B cell (primary cell): ENCODE measurements at regions not wholly inside any gene's neighbourhood (a gene's known extent, or its start where the extent isn't known, plus 50 kb on each side); places are given as distances from the start of the nearest gene placed in this dataset.

Experiments used
- ATAC-seq: fragments of 200-7000 bp; cut with Tn5 transposase; one replicate; pipeline ENCODE4 v1.10.0; 2021; ENCODE audit warnings: low read depth, mild to moderate bottlenecking, moderate number of reproducible peaks, moderate library complexity
- CTCF ChIA-PET: fragments of 350-600 bp; sonication (Branson Sonifier 250); formaldehyde crosslinking; loops from one replicate; lab custom pipeline; 2021; ENCODE audit warnings: antibody characterized with exemption, inconsistent platforms; lab: Charles Lee
- POLR2A ChIA-PET: fragments of 350-600 bp; sonication (Branson Sonifier 250); formaldehyde crosslinking; loops from one replicate; lab custom pipeline; 2021; ENCODE audit warnings: antibody characterized with exemption; lab: Charles Lee
- DNase-seq: peaks from one replicate; pipeline ENCODE4 v3.0.0; 2013
- H2AFZ ChIP-seq: 2 replicates; pipeline ENCODE4 v1.6.1; 2012; ENCODE audit warnings: mild to moderate bottlenecking, low read depth, low read length; ENCODE audit not compliant: insufficient read depth, poor library complexity, severe bottlenecking
- H3K27ac ChIP-seq, 2 donors: 1 replicate in 1 of 2; 2 replicates in 1 of 2; pipeline ENCODE4 v1.5.1; 2012 to 2013; ENCODE audit warnings: low read length in 2 of 2, mild to moderate bottlenecking in 2 of 2, moderate library complexity in 1 of 2
- H3K27me3 ChIP-seq, 4 experiments: fragments of 200-600 bp in 1 of 4; sonication (generic) in 1 of 4; replicated peaks in 1 of 4; 1 replicate in 2 of 4; 2 replicates in 2 of 4; pipeline versions ENCODE4 v1.6.1 to v1.7.0; 2013 to 2016; ENCODE audit warnings: low read length in 3 of 4, mild to moderate bottlenecking in 2 of 4, mixed read lengths in 1 of 4, moderate library complexity in 1 of 4; ENCODE audit not compliant: insufficient read depth in 4 of 4, control insufficient read depth in 3 of 4; ENCODE audit errors: control extremely low read depth in 1 of 4
- H3K36me3 ChIP-seq, 2 experiments: replicated peaks in 1 of 2; 1 replicate in 1 of 2; 2 replicates in 1 of 2; pipeline versions ENCODE4 v1.6.1 to v1.7.1; 2013; ENCODE audit warnings: low read length in 1 of 2; ENCODE audit not compliant: insufficient read depth in 2 of 2, control insufficient read depth in 1 of 2; ENCODE audit errors: control extremely low read depth in 1 of 2, extremely low read depth in 1 of 2
- H3K4me1 ChIP-seq, 2 donors: fragments of 200-600 bp in 1 of 2; sonication (generic) in 1 of 2; 1 replicate in 1 of 2; 2 replicates in 1 of 2; pipeline versions ENCODE4 v1.5.1 to v1.6.1; 2013 to 2017; ENCODE audit warnings: low read length in 2 of 2; ENCODE audit not compliant: control insufficient read depth in 2 of 2, insufficient read depth in 2 of 2
- H3K4me2 ChIP-seq: replicated peaks from 2 replicates; pipeline ENCODE3; 2012; ENCODE audit warnings: mild to moderate bottlenecking, low read depth, low read length; ENCODE audit not compliant: poor library complexity, severe bottlenecking
- H3K4me3 ChIP-seq, 5 experiments: fragments of 200-600 bp in 1 of 5; sonication (generic) in 1 of 5; 1 replicate in 3 of 5; 2 replicates in 2 of 5; pipeline versions ENCODE4 v1.5.1 to v1.7.0; 2011 to 2016; ENCODE audit warnings: low read length in 4 of 5, mild to moderate bottlenecking in 4 of 5, low read depth in 2 of 5, control low read depth in 1 of 5, moderate library complexity in 1 of 5; ENCODE audit not compliant: insufficient read depth in 1 of 5; ENCODE audit errors: control extremely low read depth in 1 of 5, extremely low read depth in 1 of 5
- H3K79me2 ChIP-seq: fragments of 200-600 bp; sonication (generic); one replicate; pipeline ENCODE4 v1.6.0; 2016; ENCODE audit warnings: low read length; ENCODE audit not compliant: control insufficient read depth, insufficient read depth
- H3K9ac ChIP-seq: fragments of 200-600 bp; sonication (generic); 2 replicates; pipeline ENCODE4 v1.6.1; 2017; ENCODE audit warnings: mild to moderate bottlenecking, low read length, moderate library complexity
- H3K9me3 ChIP-seq, 3 donors: one replicate each; pipeline versions ENCODE4 v1.6.1 to v1.7.1; 2013; ENCODE audit warnings: low read length in 2 of 3; ENCODE audit not compliant: control insufficient read depth in 2 of 3, insufficient read depth in 1 of 3; ENCODE audit errors: control extremely low read depth in 1 of 3
- H4K20me1 ChIP-seq: 2 replicates; pipeline ENCODE4 v1.6.0; 2012; ENCODE audit warnings: mild to moderate bottlenecking, low read length; ENCODE audit not compliant: insufficient read depth, control insufficient read depth, poor library complexity, severe bottlenecking
- H3K27ac Mint-ChIP-seq: one replicate; pipeline ENCODE4 v1.8.0; 2021; ENCODE audit warnings: mixed read lengths
- H3K27me3 Mint-ChIP-seq: one replicate; pipeline ENCODE4 v1.8.0; 2021; ENCODE audit warnings: mixed read lengths
- H3K4me1 Mint-ChIP-seq: one replicate; pipeline ENCODE4 v1.8.0; 2021; ENCODE audit warnings: mixed read lengths
- H3K4me3 Mint-ChIP-seq: one replicate; pipeline ENCODE4 v1.8.0; 2021; ENCODE audit warnings: mixed read lengths
- H3K9me3 Mint-ChIP-seq: one replicate; pipeline ENCODE4 v1.8.0; 2022; ENCODE audit warnings: mixed read lengths; ENCODE audit not compliant: insufficient read depth
- EZH2 ChIP-seq: IDR thresholded peaks from 2 replicates; pipeline ENCODE4 v1.6.1; 2012; ENCODE audit warnings: borderline replicate concordance, low read depth, mild to moderate bottlenecking, moderate library complexity, low read length; ENCODE audit not compliant: insufficient read depth, poor library complexity, severe bottlenecking
- WGBS: methylation state at CpG from one replicate; pipeline ENCODE4 v1.1.5; 2013; ENCODE audit warnings: missing lambda C conversion rate; ENCODE audit not compliant: insufficient coverage; 5-methylcytosine and 5-hydroxymethylcytosine counted together
- intact Hi-C: fragments of 100-400 bp; cut with micrococcal nuclease; formaldehyde crosslinking; loops from one replicate; pipeline ENCODE4 v1.10.0; 2022
- TF ChIP-seq, protein P1 (sequence below): fragments of 200-600 bp; IDR thresholded peaks from one replicate; pipeline ENCODE4 v1.8.0; 2022; ENCODE audit warnings: antibody characterized with exemption, mild to moderate bottlenecking

GRCh38 chr10:9875353-9875752, 1142.3 kb upstream of the CELF2 start:
- Histone ChIP-seq H3K4me2 (no peak overlapping the region), H3K4me1 (no peaks in the 10 kb centered on the region), H3K4me3 (no peak overlapping the region), H3K9me3 (peaks cover 0 to 6% (median 2%) of the 10 kb centered on the region in 3 donors), H2AFZ (no peak overlapping the region), H3K27me3 (no peaks in the 10 kb centered on the region), H3K36me3 (no peaks in the 10 kb centered on the region), H3K9ac (no peak overlapping the region), H4K20me1 (no peaks in the 10 kb centered on the region), H3K27ac (no peak overlapping the region), H3K79me2 (no peaks in the 10 kb centered on the region)
- Mint-ChIP-seq H3K27me3 (no peaks in the 10 kb centered on the region), H3K27ac (no peak overlapping the region), H3K4me3 (no peak overlapping the region), H3K4me1 (no peaks in the 10 kb centered on the region), H3K9me3 (no peaks in the 10 kb centered on the region)
- 92% methylated on average over 3 of the region's 5 CpGs for WGBS
- no peak for DNase-seq
- ATAC-seq = no peak
- CTCF ChIA-PET = no interaction called here
- intact Hi-C loops = no loop called here
- POLR2A ChIA-PET = no interaction called here
- TF ChIP-seq, protein P1, sequence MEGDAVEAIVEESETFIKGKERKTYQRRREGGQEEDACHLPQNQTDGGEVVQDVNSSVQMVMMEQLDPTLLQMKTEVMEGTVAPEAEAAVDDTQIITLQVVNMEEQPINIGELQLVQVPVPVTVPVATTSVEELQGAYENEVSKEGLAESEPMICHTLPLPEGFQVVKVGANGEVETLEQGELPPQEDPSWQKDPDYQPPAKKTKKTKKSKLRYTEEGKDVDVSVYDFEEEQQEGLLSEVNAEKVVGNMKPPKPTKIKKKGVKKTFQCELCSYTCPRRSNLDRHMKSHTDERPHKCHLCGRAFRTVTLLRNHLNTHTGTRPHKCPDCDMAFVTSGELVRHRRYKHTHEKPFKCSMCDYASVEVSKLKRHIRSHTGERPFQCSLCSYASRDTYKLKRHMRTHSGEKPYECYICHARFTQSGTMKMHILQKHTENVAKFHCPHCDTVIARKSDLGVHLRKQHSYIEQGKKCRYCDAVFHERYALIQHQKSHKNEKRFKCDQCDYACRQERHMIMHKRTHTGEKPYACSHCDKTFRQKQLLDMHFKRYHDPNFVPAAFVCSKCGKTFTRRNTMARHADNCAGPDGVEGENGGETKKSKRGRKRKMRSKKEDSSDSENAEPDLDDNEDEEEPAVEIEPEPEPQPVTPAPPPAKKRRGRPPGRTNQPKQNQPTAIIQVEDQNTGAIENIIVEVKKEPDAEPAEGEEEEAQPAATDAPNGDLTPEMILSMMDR = no peak
- TF ChIP-seq EZH2 = no peak

- no peak overlapping the region for H3K27ac ChIP-seq
- no peaks in the 10 kb centered on the region for H4K20me1 ChIP-seq
- peaks cover 0 to 6% (median 1%) of the 10 kb centered on the region in 3 donors for H3K9me3 ChIP-seq
- TF ChIP-seq, protein P1 = no peak
- TF ChIP-seq EZH2 = no peak
- H3K36me3 ChIP-seq = no peaks in the 10 kb centered on the region
- H3K9ac ChIP-seq = no peak overlapping the region
- H3K4me3 ChIP-seq = no peak overlapping the region
- ATAC-seq (no peak), DNase-seq (no peak)
- no peaks in the 10 kb centered on the region for H3K79me2 ChIP-seq
- POLR2A ChIA-PET = no interaction called here
- intact Hi-C loops = no loop called here
- CTCF ChIA-PET = no interaction called here
- no peaks in the 10 kb centered on the region for H3K27me3 ChIP-seq
- Mint-ChIP-seq H3K27ac (no peak overlapping the region), H3K4me1 (no peaks in the 10 kb centered on the region), H3K4me3 (no peak overlapping the region), H3K27me3 (no peaks in the 10 kb centered on the region), H3K9me3 (peaks cover 3% of the 10 kb centered on the region)
- no peak overlapping the region for H3K4me2 ChIP-seq
- WGBS = 98% methylated on average over 9 of the region's 12 CpGs
- H2AFZ ChIP-seq = no peak overlapping the region
- H3K4me1 ChIP-seq = no peaks in the 10 kb centered on the region
Measured at GRCh38 chr10:9877978-9878377, 1139.7 kb upstream of the CELF2 start.
